NCI-H187 treated with DMSO at 0.1 percent for 48 hours (cell line): ENCODE measurements at regions not wholly inside any gene's neighbourhood (a gene's known extent, or its start where the extent isn't known, plus 50 kb on each side); places are given as distances from the start of the nearest gene placed in this dataset.

Source experiments
- DNase-seq: peaks from one replicate; lab custom pipeline; 2025; lab: John Stamatoyannopoulos, UW

DNA sequence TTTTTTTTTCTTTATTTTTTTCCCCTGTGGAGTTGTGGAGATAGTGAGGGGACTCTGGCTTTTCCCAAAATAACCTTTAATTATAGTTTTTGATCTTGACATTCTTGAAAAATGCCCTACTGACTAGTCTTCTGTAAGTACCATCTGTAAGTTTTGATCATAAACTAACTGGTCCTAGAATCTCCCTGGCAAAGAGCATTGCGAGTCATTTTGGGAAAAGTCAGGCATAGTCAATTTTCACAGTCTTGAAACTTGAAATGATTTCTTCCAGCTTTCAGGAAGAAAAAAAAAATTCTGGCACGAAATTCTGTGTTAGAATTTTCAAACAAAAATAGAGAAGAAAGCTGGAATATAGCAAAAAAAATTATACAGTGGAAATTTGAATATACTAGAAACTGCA, 181.2 kb upstream of the SNX7 start:
- no peak for DNase-seq

- no peak for DNase-seq
Measured at GRCh38 chr1:98478121-98478520, 183.4 kb upstream of the SNX7 start.

- no peak for DNase-seq
Measured at GRCh38 chr1:98472878-98473277, 188.6 kb upstream of the SNX7 start.

- DNase-seq, result no peak
Measured at GRCh38 chr1:98471633-98472032, 189.9 kb upstream of the SNX7 start.

GRCh38 chr1:98468111-98468717, 193.3 kb upstream of the SNX7 start:
- peak; percentile 16 for DNase-seq

DNA sequence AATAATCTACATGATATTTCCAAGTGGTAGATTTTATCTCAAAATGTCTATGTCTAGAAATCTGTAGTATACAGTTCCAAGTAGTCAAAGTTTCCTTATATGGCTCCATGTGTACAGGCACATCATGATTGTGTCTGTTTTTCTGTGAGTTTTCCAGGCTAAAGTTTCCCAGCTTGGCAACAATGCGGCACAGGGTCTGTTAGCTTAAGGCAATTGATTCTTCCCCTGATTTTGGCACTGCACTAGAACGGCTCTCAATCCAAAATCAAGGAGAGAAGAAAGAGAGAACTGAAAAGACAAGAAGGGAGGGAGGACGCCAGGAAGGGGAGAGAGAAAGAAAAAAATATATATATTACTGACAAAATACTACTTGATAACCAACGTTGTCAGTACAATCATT, 193.9 kb upstream of the SNX7 start:
- DNase-seq, result no peak

- DNase-seq, result no peak
Measured at GRCh38 chr1:98467122-98467521, 194.4 kb upstream of the SNX7 start.

- no peak for DNase-seq
Measured at GRCh38 chr1:98461873-98462385, 199.6 kb upstream of the SNX7 start.

GRCh38 chr1:98460136-98460535, 201.4 kb upstream of the SNX7 start:
- no peak for DNase-seq

DNA sequence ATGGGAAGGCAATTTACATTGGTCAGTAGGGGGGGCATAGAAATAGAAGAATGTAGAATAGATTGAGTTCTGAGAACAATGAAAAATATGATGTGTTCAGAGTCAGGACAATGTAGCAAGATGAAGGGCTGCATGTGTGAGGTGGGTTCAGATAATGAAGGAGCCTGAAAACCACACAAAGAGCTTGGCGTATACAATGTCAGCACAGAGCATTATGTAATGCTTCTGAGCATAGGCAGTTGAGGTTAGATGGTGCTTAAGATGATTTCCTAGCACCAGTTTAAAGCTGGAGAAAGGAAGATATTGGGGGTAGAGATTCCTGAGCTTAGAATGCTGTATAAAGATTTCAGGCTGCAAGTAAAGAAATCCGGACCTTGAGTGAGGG, 202.0 kb upstream of the SNX7 start:
- DNase-seq, result no peak

DNA sequence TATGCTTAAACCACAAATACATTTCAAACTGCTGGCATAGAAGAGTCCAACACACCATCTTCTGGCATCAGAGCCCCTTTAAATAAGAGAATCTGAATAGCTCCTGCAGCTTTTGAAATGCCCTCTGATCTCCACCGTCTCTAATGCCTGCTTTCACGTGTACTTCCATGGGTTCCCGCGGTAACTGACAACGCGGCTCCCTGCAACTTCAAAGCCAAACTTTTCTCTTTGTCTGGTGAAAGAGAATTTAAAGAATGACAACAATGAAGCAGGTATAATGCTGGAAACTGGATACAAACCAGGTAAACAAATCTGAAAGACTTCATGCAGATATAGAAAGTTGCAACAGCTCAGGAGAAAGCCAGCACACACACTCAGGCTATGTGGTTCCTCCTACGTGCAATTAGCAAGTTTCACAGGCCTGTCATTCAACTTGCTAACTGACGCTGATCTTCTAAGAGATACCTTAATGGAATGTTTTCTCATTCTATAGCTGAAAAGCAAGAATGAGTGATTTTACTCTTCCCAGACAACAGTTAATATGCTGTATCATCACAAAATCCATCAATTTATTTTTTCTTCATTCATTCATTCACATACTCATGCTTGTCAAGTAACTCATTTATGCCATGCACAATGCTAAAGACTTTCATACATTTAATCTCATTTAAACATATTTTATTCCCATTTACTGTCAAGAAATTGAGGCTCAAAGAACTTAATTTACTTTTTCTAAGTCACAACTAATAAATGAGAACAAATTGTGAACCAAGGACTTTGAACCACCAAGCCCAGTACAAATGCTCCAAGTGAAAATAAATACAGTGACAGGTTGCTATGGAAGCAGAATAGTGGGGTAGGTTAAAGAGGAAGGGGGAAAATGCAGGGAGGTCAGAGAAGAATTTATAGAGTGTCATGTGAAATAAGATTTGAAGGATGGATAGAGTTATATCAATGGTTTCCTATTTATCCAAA, 202.7 kb upstream of the SNX7 start:
- DNase-seq, result no peak

DNA sequence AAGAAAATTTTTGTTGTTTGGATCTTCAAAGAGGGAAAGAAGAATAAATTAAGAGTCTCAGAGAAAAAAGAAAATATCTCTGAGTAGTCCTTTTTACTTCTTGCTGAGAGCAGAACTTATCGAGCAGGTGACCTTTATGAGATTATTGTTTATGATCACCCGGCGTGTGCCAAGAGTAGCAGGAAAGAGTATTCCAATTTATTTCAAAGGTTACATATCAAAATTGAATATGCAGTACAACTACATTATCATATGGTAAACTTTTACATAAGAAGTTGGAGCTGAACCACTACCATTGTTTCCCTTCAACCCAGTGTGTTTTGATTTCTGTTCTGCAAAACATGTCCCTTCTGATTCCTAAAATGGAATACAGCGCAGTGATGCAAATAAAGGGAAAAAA, 204.3 kb upstream of the SNX7 start:
- DNase-seq, result no peak

DNA sequence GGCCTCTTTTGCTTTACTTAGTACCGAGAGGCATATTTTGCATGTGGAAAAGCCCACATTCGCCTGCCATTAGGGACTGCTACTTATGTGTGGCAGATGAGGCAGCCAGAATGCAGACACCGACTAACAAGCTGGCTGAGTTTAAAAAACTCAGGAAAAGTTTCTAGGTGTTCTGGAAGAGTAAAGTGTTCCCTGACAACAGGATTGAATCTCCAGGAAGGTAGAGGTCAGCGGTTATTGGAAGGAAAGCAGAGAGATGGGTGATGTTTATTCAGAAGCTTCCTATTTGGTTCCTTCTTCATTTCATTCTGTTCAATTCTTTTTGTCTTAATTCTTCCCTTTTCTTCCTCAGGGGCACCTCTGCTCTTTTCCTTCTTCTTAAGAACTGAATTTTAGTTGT, 206.9 kb upstream of the SNX7 start:
- DNase-seq, result no peak

- no peak for DNase-seq
Measured at GRCh38 chr1:98453066-98453465, 208.5 kb upstream of the SNX7 start.

DNA sequence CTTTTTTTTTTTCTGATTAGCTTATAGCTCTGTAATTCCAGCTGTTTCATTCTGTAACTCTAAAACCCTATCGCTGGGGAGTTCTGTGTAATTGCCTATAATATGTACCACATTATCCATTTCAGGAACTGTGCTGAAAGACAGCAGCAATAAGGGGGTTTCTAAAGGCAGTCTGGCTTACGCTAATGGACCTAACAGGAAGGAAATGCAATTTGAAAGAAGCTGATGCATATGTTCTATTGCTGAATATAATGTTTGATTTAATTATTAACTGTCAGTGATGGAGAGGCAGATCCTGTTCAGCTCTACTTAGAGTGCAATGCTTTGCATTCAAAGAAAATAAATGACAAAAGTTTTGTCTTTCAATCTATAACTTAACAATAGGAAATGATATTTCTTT, 209.4 kb upstream of the SNX7 start:
- DNase-seq, result no peak

DNA sequence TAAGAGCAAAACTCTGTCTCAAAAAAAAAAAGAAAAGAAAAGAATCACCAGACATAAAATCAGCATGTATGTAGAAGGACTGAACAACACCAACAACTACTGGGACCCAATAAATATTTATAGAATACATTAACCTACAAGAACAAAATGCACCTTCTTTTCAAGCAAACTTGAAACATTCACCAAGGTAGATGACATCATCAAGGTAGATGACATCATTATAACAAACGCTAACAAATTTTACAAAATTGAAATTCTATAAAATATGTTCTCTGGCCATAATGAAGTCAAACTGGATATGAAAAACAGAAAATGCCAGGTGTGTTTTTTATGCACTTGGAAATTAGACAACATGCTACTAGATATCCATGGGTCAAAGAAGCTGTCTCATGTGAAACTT, 220.2 kb upstream of the SNX7 start:
- DNase-seq, result no peak

DNA sequence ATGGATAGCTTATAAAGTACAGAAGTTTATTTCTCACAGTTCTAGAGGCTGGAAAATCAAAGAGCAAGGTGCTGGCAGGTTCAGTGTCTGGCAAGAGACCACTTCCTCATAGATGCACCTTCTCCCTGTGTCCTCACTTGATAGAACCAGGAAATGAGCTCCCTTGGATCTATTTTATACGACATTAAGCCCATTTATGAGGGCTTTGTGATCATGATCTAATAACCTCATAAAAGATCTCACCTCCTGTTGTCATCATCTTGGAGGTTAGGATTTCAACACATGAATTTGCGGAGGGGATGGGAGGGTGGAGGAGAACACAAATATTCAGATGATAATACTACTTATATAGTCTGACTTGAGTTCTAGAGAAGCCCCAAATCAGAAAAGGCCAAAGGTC, 222.1 kb upstream of the SNX7 start:
- no peak for DNase-seq

GRCh38 chr1:98437540-98437939, 224.0 kb upstream of the SNX7 start:
- DNase-seq, result no peak

GRCh38 chr1:98437011-98437410, 224.5 kb upstream of the SNX7 start:
- DNase-seq, result no peak

DNA sequence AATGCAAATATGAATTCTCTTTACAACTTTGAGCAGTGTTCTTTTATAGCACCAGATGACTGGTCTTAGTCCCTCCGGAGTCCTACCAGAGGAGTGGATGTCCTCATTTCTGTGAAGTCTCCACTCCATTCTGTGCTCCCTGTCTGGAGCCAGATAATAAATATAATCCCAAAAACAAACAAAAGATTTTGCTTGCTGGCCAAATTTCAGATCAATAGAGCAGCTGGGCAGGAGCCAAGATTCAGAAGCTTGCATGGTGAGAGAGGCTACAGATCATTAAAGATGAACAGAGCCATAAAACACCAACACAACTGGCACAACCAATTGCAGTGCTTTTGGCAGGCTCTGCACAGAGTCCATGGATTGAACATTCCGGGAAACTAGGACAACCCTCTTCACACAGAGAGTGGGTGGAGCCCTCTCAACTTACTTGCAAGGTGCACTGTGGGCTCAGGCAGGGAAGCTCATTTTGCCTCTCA, 231.5 kb upstream of the SNX7 start:
- peak; percentile 80 for DNase-seq

DNA sequence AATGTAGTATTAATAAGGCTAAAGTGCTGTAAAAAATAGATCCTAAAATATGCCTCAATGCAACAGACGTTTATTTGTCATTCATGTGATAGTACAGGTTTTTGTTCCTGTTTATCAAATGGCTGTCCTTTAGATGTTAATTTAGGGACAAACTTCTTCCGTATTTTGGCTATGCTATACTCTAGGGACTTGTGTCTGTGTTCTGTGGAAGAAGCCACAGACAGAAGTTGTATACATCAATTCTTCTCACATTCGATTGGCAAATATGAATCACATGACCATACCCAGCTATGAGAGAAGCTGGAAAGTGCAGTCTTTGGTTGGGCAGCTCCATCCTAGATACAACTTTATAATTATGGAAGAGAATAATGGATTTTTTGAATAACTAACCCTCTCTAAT, 232.7 kb upstream of the SNX7 start:
- DNase-seq, result no peak

DNA sequence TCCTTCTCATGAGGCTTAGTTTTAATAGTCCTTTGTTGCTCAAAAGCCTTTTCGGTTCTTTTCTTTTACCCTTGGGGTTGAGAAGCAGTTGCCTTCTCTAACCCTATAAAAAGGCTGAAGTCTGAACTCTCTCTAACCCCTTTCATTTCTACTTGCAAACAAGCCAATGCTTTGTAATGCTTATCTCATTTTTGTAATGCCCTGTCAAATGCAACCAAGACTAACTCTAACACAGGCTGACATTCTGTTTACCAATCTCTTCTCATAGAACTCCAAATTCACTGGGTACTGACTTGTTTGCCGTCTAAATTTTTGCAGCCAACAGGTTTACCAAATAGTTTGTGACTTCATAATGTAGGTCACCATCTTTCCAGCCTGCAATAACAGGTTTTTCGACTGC, 233.9 kb upstream of the SNX7 start:
- DNase-seq, result no peak

DNA sequence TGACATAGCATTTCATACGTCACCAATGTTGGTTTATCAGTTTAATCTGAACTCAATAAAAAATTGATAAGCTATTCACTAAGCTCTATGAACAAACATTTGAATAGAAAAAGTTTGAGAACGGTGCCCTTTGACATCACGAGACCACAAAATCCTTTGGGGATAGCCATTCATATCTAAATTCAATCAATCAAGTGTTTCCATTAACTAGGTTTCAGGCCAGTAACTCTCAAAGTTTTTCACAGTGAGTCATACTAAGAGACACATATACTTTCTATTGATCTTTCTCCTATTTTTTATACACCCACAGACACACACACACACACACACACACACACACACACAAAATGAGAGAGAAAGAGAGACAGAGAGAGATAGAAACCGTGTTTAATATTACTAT, 235.4 kb upstream of the SNX7 start:
- DNase-seq, result no peak
